ENCODE measurements at regions not wholly inside any gene's neighbourhood (a gene's known extent, or its start where the extent isn't known, plus 50 kb on each side); places are given as distances from the start of the nearest gene placed in this dataset.
A peak's percentile ranks its signal among the peaks of the same experiment; 100 is the strongest.

- DNase-seq (ENCODE audit: low spot score): peak; percentile 23
Observed at GRCh38 chr3:189049458-189050236, 122.1 kb upstream of the TPRG1 start.

- no peak for DNase-seq (ENCODE audit: low spot score)
Observed at GRCh38 chr3:189053322-189053721, 118.4 kb upstream of the TPRG1 start.

GRCh38 chr3:189056646-189057335, 115.0 kb upstream of the TPRG1 start:
- DNase-seq (ENCODE audit: low spot score): no peak

GRCh38 chr3:189057369-189057768, 114.4 kb upstream of the TPRG1 start:
- no peak for DNase-seq (ENCODE audit: low spot score)

GRCh38 chr3:189058071-189058470, 113.7 kb upstream of the TPRG1 start:
- no peak for DNase-seq (ENCODE audit: low spot score)

GRCh38 chr3:189070965-189071364, 100.8 kb upstream of the TPRG1 start:
- no peak for DNase-seq (ENCODE audit: low spot score)

GRCh38 chr3:189071446-189071845, 100.3 kb upstream of the TPRG1 start:
- DNase-seq (ENCODE audit: low spot score): peak; percentile 73

GRCh38 chr3:189076449-189076848, 95.3 kb upstream of the TPRG1 start:
- DNase-seq (ENCODE audit: low spot score): no peak

- DNase-seq (ENCODE audit: low spot score): no peak
Observed at GRCh38 chr3:189080745-189081144, 91.0 kb upstream of the TPRG1 start.

GRCh38 chr3:189082666-189083427, 88.9 kb upstream of the TPRG1 start:
- DNase-seq (ENCODE audit: low spot score): no peak

GRCh38 chr3:189084620-189085019, 87.2 kb upstream of the TPRG1 start:
- DNase-seq (ENCODE audit: low spot score): no peak

GRCh38 chr3:189092547-189092946, 79.2 kb upstream of the TPRG1 start:
- DNase-seq (ENCODE audit: low spot score): no peak

- DNase-seq (ENCODE audit: low spot score): no peak
Observed at GRCh38 chr3:189094539-189094938, 77.2 kb upstream of the TPRG1 start.

- DNase-seq (ENCODE audit: low spot score): no peak
Observed at GRCh38 chr3:189096092-189096491, 75.7 kb upstream of the TPRG1 start.

- DNase-seq (ENCODE audit: low spot score): no peak
Observed at GRCh38 chr3:189099031-189099471, 72.7 kb upstream of the TPRG1 start.

- no peak for DNase-seq (ENCODE audit: low spot score)
Observed at GRCh38 chr3:189099505-189100290, 72.1 kb upstream of the TPRG1 start.

GRCh38 chr3:189100866-189101265, 70.9 kb upstream of the TPRG1 start:
- DNase-seq (ENCODE audit: low spot score): no peak

GRCh38 chr3:189101594-189101993, 70.2 kb upstream of the TPRG1 start:
- DNase-seq (ENCODE audit: low spot score): no peak

- DNase-seq (ENCODE audit: low spot score): no peak
Observed at GRCh38 chr3:189103208-189103607, 68.6 kb upstream of the TPRG1 start.

GRCh38 chr3:189108067-189108466, 63.7 kb upstream of the TPRG1 start:
- no peak for DNase-seq (ENCODE audit: low spot score)

- no peak for DNase-seq (ENCODE audit: low spot score)
Observed at GRCh38 chr3:189108735-189109134, 63.0 kb upstream of the TPRG1 start.

- no peak for DNase-seq (ENCODE audit: low spot score)
Observed at GRCh38 chr3:189109145-189109544, 62.6 kb upstream of the TPRG1 start.
